SK-N-SH treated with all-trans-retinoic acid at 6 μM for 48 hours (cell line): ENCODE measurements at regions not wholly inside any gene's neighbourhood (a gene's known extent, or its start where the extent isn't known, plus 50 kb on each side); places are given as distances from the start of the nearest gene placed in this dataset.

ENCODE experiments used
- ATAC-seq: fragments of 200-7000 bp; cut with Tn5 transposase; 3 replicates; pipeline ENCODE4 v1.9.1; 2020; ENCODE audit warnings: mild to moderate bottlenecking, moderate library complexity
- ARNTL ChIP-seq: fragments of 450-650 bp; formaldehyde crosslinking; IDR thresholded peaks from 2 replicates; pipeline ENCODE4 v1.5.0; 2020; ENCODE audit warnings: low read depth, mild to moderate bottlenecking, moderate library complexity, borderline replicate concordance
- BACH2 ChIP-seq: fragments of 250-450 bp; sonication (Bioruptor Pico); IDR thresholded peaks from 2 replicates; pipeline ENCODE4 v1.9.0; 2021; ENCODE audit warnings: mild to moderate bottlenecking, borderline replicate concordance
- CREB5 ChIP-seq: fragments of 250-450 bp; sonication (Bioruptor Pico); IDR thresholded peaks from 2 replicates; pipeline ENCODE4 v1.5.1; 2020; ENCODE audit warnings: low read depth, mild to moderate bottlenecking, moderate library complexity
- CSDC2 ChIP-seq: fragments of 250-450 bp; sonication (Bioruptor Pico); IDR thresholded peaks from 2 replicates; pipeline ENCODE4 v1.5.0; 2020; ENCODE audit warnings: mild to moderate bottlenecking, moderate library complexity
- CSRNP3 ChIP-seq: fragments of 250-450 bp; sonication (Bioruptor Pico); IDR thresholded peaks from 2 replicates; pipeline ENCODE4 v1.5.1; 2021; ENCODE audit warnings: mild to moderate bottlenecking, moderate library complexity
- ESRRG ChIP-seq: fragments of 250-450 bp; sonication (Bioruptor Pico); IDR thresholded peaks from 2 replicates; pipeline ENCODE4 v1.6.1; 2021; ENCODE audit warnings: mild to moderate bottlenecking
- GLIS3 ChIP-seq: fragments of 250-450 bp; sonication (Bioruptor Pico); IDR thresholded peaks from 2 replicates; pipeline ENCODE4 v1.5.0; 2020; ENCODE audit warnings: mild to moderate bottlenecking, moderate library complexity
- ISL1 ChIP-seq: fragments of 250-450 bp; sonication (Bioruptor Pico); IDR thresholded peaks from 2 replicates; pipeline ENCODE4 v2.1.2; 2022; ENCODE audit warnings: mild to moderate bottlenecking, moderate library complexity
- OSR1 ChIP-seq: fragments of 250-450 bp; sonication (Bioruptor Pico); IDR thresholded peaks from 2 replicates; pipeline ENCODE4 v1.8.0; 2022; ENCODE audit warnings: moderate library complexity, mild to moderate bottlenecking, inconsistent platforms
- PATZ1 ChIP-seq: fragments of 250-450 bp; sonication (Bioruptor Pico); IDR thresholded peaks from 2 replicates; pipeline ENCODE4 v1.8.0; 2020; ENCODE audit warnings: mild to moderate bottlenecking, moderate library complexity, borderline replicate concordance
- POU6F1 ChIP-seq: fragments of 250-450 bp; sonication (Bioruptor Pico); IDR thresholded peaks from 2 replicates; pipeline ENCODE4 v1.8.0; 2021; ENCODE audit warnings: low read depth, mild to moderate bottlenecking, moderate library complexity, borderline replicate concordance
- PPARA ChIP-seq: fragments of 250-450 bp; sonication (Bioruptor Pico); IDR thresholded peaks from 2 replicates; pipeline ENCODE4 v1.5.0; 2020; ENCODE audit warnings: mild to moderate bottlenecking, borderline replicate concordance
- RARB ChIP-seq: fragments of 250-450 bp; sonication (Bioruptor Pico); IDR thresholded peaks from 2 replicates; pipeline ENCODE4 v1.8.0; 2021; ENCODE audit warnings: mild to moderate bottlenecking, moderate library complexity
- SNAI2 ChIP-seq: fragments of 250-450 bp; sonication (Bioruptor Pico); IDR thresholded peaks from 2 replicates; pipeline ENCODE4 v1.5.0; 2020; ENCODE audit warnings: mild to moderate bottlenecking, moderate library complexity
- TCF4 ChIP-seq: fragments of 250-450 bp; sonication (Bioruptor Pico); IDR thresholded peaks from 2 replicates; pipeline ENCODE4 v1.8.0; 2021; ENCODE audit warnings: mild to moderate bottlenecking, moderate library complexity, borderline replicate concordance
- TOX ChIP-seq: fragments of 250-450 bp; sonication (Bioruptor Pico); IDR thresholded peaks from 2 replicates; pipeline ENCODE4 v1.8.0; 2021; ENCODE audit warnings: mild to moderate bottlenecking, moderate library complexity, borderline replicate concordance
- TSHZ2 ChIP-seq: fragments of 250-450 bp; sonication (Bioruptor Pico); IDR thresholded peaks from 2 replicates; pipeline ENCODE4 v1.5.0; 2020; ENCODE audit warnings: mild to moderate bottlenecking, moderate library complexity
- ZC3H10 ChIP-seq: fragments of 250-450 bp; sonication (Bioruptor Pico); IDR thresholded peaks from 2 replicates; pipeline ENCODE4 v1.5.1; 2021; ENCODE audit warnings: mild to moderate bottlenecking, moderate library complexity
- ZFP3 ChIP-seq: fragments of 250-450 bp; sonication (Bioruptor Pico); IDR thresholded peaks from 2 replicates; pipeline ENCODE4 v1.5.0; 2020; ENCODE audit warnings: mild to moderate bottlenecking, moderate library complexity
- ZNF565 ChIP-seq: fragments of 450-650 bp; formaldehyde crosslinking; conservative IDR thresholded peaks from 2 replicates; pipeline ENCODE4 v1.5.0; 2020; ENCODE audit warnings: low read depth, mild to moderate bottlenecking, moderate library complexity
- ZNF70 ChIP-seq: fragments of 450-650 bp; formaldehyde crosslinking; IDR thresholded peaks from 2 replicates; pipeline ENCODE4 v1.5.0; 2020; ENCODE audit warnings: mild to moderate bottlenecking, moderate library complexity
- ZNF8 ChIP-seq: fragments of 450-650 bp; formaldehyde crosslinking; IDR thresholded peaks from 2 replicates; pipeline ENCODE4 v1.5.0; 2020; ENCODE audit warnings: mild to moderate bottlenecking, moderate library complexity

GRCh38 chr4:17328141-17328815 is 183.6 kb downstream of the QDPR start:
- ATAC-seq = no peak
- TF ChIP-seq ZNF565 (CRISPR knock-in tag) (no peak), ZNF70 (CRISPR knock-in tag) (no peak), CREB5 (CRISPR knock-in tag) (no peak), OSR1 (CRISPR knock-in tag) (no peak), ISL1 (CRISPR knock-in tag) (no peak), ARNTL (no peak), ZC3H10 (CRISPR knock-in tag) (no peak)

- TF ChIP-seq TSHZ2 (CRISPR knock-in tag) (no peak), CSDC2 (no peak), OSR1 (CRISPR knock-in tag) (no peak), ESRRG (no peak), BACH2 (CRISPR knock-in tag) (no peak), CSRNP3 (no peak), ZC3H10 (CRISPR knock-in tag) (no peak), PPARA (CRISPR knock-in tag) (no peak), ZNF8 (CRISPR knock-in tag) (no peak), PATZ1 (CRISPR knock-in tag) (no peak), ISL1 (CRISPR knock-in tag) (no peak), SNAI2 (CRISPR knock-in tag) (no peak), TOX (CRISPR knock-in tag) (no peak), ZFP3 (CRISPR knock-in tag) (no peak), TCF4 (CRISPR knock-in tag) (no peak), RARB (no peak), POU6F1 (CRISPR knock-in tag) (no peak), ARNTL (no peak), CREB5 (CRISPR knock-in tag) (no peak), GLIS3 (CRISPR knock-in tag) (no peak)
- no peak for ATAC-seq
Observed at GRCh38 chr4:17327591-17327990, 184.3 kb downstream of the QDPR start.
